IMR-90 (cell line): ENCODE measurements at regions not wholly inside any gene's neighbourhood (a gene's known extent, or its start where the extent isn't known, plus 50 kb on each side); places are given as distances from the start of the nearest gene placed in this dataset.

ENCODE experiments used
- ATAC-seq: fragments of 200-7000 bp; cut with Tn5 transposase; 2 replicates; pipeline ENCODE4 v1.9.1; 2020; ENCODE audit warnings: low read depth, mild to moderate bottlenecking, moderate library complexity
- BruUV-seq: library from RNA; stranded (reverse); fragments of 400-500 nt; replicated peaks from 2 replicates; lab custom pipeline; 2021; lab: Mats Ljungman, UMichigan
- CTCF ChIA-PET: fragments of 300-600 bp; formaldehyde crosslinking; extraction: SDS; loops from one replicate; lab custom pipeline; 2021; ENCODE audit warnings: antibody characterized with exemption; lab: Yijun Ruan, JAX
- POLR2A ChIA-PET: fragments of 300-600 bp; sonication (Branson Sonifier 250); formaldehyde crosslinking; loops from one replicate; lab custom pipeline; 2022; ENCODE audit warnings: antibody characterized with exemption; ENCODE audit not compliant: unreplicated experiment; lab: Charles Lee
- DNase-seq: peaks from one replicate; pipeline ENCODE4 v3.0.0; 2013
- H2AFZ ChIP-seq: replicated peaks from 2 replicates; pipeline ENCODE3; 2013; ENCODE audit warnings: low read length, mild to moderate bottlenecking; ENCODE audit not compliant: poor library complexity
- H2AK5ac ChIP-seq: 2 replicates; pipeline ENCODE4 v1.6.1; 2013; ENCODE audit warnings: low read depth, low read length, inconsistent platforms
- H2AK9ac ChIP-seq: replicated peaks from 2 replicates; pipeline ENCODE3; 2013; ENCODE audit warnings: mild to moderate bottlenecking, low read depth, low read length, moderate library complexity; ENCODE audit not compliant: poor library complexity
- H2BK120ac ChIP-seq: 2 replicates; pipeline ENCODE4 v1.6.1; 2013; ENCODE audit warnings: low read depth, low read length, inconsistent platforms
- H2BK15ac ChIP-seq: 3 replicates; pipeline ENCODE4 v1.6.1; 2013; ENCODE audit warnings: low read depth, low read length, inconsistent platforms
- H2BK20ac ChIP-seq: 2 replicates; pipeline ENCODE4 v1.6.1; 2013; ENCODE audit warnings: low read depth, mild to moderate bottlenecking, inconsistent platforms, low read length, moderate library complexity
- H2BK5ac ChIP-seq: 2 replicates; pipeline ENCODE4 v1.6.1; 2013; ENCODE audit warnings: mild to moderate bottlenecking, low read depth, low read length, inconsistent platforms; ENCODE audit not compliant: poor library complexity, severe bottlenecking
- H3K14ac ChIP-seq: replicated peaks from 2 replicates; pipeline ENCODE4 v1.6.1; 2013; ENCODE audit warnings: low read depth, low read length, inconsistent platforms
- H3K18ac ChIP-seq: 2 replicates; pipeline ENCODE4 v1.6.1; 2013; ENCODE audit warnings: low read depth, low read length, control low read depth
- H3K23ac ChIP-seq: 2 replicates; pipeline ENCODE4 v1.6.1; 2013; ENCODE audit warnings: low read depth, low read length, inconsistent platforms
- H3K27ac ChIP-seq: 2 replicates; pipeline ENCODE4 v1.5.1; 2013; ENCODE audit warnings: mild to moderate bottlenecking, control low read depth, low read length; ENCODE audit not compliant: insufficient read depth
- H3K27me3 ChIP-seq: 2 replicates; pipeline ENCODE4 v1.6.1; 2013; ENCODE audit warnings: low read length; ENCODE audit not compliant: control insufficient read depth, insufficient read depth
- H3K36me3 ChIP-seq: 2 replicates; pipeline ENCODE4 v1.6.1; 2013; ENCODE audit warnings: low read length, mixed read lengths; ENCODE audit not compliant: control insufficient read depth, insufficient read depth
- H3K4ac ChIP-seq: 2 replicates; pipeline ENCODE4 v1.6.1; 2013; ENCODE audit warnings: low read depth, low read length, inconsistent platforms
- H3K4me1 ChIP-seq: 2 replicates; pipeline ENCODE4 v1.6.1; 2013; ENCODE audit warnings: low read length, mixed read lengths; ENCODE audit not compliant: control insufficient read depth, insufficient read depth
- H3K4me2 ChIP-seq: 2 replicates; pipeline ENCODE4 v1.6.1; 2013; ENCODE audit warnings: low read depth, mild to moderate bottlenecking, control low read depth, low read length, moderate library complexity
- H3K4me3 ChIP-seq: 2 replicates; pipeline ENCODE4 v1.5.1; 2013; ENCODE audit warnings: low read depth, mild to moderate bottlenecking, control low read depth, low read length, moderate library complexity; ENCODE audit not compliant: insufficient read depth
- H3K56ac ChIP-seq: 2 replicates; pipeline ENCODE4 v1.6.1; 2013; ENCODE audit warnings: low read length, inconsistent platforms; ENCODE audit not compliant: insufficient read depth; ENCODE audit errors: extremely low read depth
- H3K79me1 ChIP-seq, 2 experiments: 2 replicates each; pipeline ENCODE4 v1.6.1; 2013; ENCODE audit warnings: low read length in 2 of 2, inconsistent platforms in 1 of 2, low read depth in 1 of 2
- H3K9ac ChIP-seq: 2 replicates; pipeline ENCODE4 v1.6.1; 2013; ENCODE audit warnings: low read depth, low read length, control low read depth
- H3K9me1 ChIP-seq: 2 replicates; pipeline ENCODE4 v1.6.1; 2013; ENCODE audit warnings: low read length, inconsistent platforms; ENCODE audit not compliant: insufficient read depth
- H3K9me3 ChIP-seq: 2 replicates; pipeline ENCODE4 v1.6.1; 2013; ENCODE audit warnings: low read length; ENCODE audit not compliant: control insufficient read depth, insufficient read depth
- H4K20me1 ChIP-seq: 2 replicates; pipeline ENCODE4 v1.6.1; 2013; ENCODE audit warnings: low read length, inconsistent platforms; ENCODE audit not compliant: insufficient read depth
- H4K5ac ChIP-seq: 2 replicates; pipeline ENCODE4 v1.6.1; 2013; ENCODE audit warnings: mild to moderate bottlenecking, low read depth, low read length, control low read depth
- H4K8ac ChIP-seq, 2 experiments: 2 replicates each; pipeline ENCODE4 v1.6.1; 2013; ENCODE audit warnings: low read depth in 2 of 2, low read length in 2 of 2, control low read depth in 1 of 2, inconsistent platforms in 1 of 2
- H4K91ac ChIP-seq: 2 replicates; pipeline ENCODE4 v1.6.1; 2013; ENCODE audit warnings: low read depth, low read length, inconsistent platforms; ENCODE audit not compliant: insufficient read depth
- BHLHE40 ChIP-seq: fragments of 150-350 bp; IDR thresholded peaks from 2 replicates; pipeline ENCODE4 v1.6.1; 2016; ENCODE audit warnings: mild to moderate bottlenecking, low read depth, low read length
- CEBPB ChIP-seq: IDR thresholded peaks from 2 replicates; pipeline ENCODE4 v1.6.1; 2012; ENCODE audit warnings: low read depth, low read length, improper control_type of control experiment
- CHD1 ChIP-seq: IDR thresholded peaks from 2 replicates; pipeline ENCODE4 v1.6.1; 2012; ENCODE audit warnings: low read depth, low read length, improper control_type of control experiment
- CTCF ChIP-seq: conservative IDR thresholded peaks from 2 replicates; pipeline ENCODE4 v1.5.1; 2012; ENCODE audit warnings: mild to moderate bottlenecking, low read depth, low read length, improper control_type of control experiment
- ELK1 ChIP-seq: fragments of 150-350 bp; IDR thresholded peaks from 2 replicates; pipeline ENCODE4 v1.6.1; 2016; ENCODE audit warnings: low read depth, mild to moderate bottlenecking, low read length, moderate library complexity, borderline replicate concordance
- FOS ChIP-seq: fragments of 150-350 bp; IDR thresholded peaks from 2 replicates; pipeline ENCODE4 v1.6.1; 2016; ENCODE audit warnings: low read depth, low read length
- MAFK ChIP-seq: IDR thresholded peaks from 2 replicates; pipeline ENCODE4 v1.6.1; 2012; ENCODE audit warnings: low read depth, low read length, improper control_type of control experiment
- MAZ ChIP-seq: IDR thresholded peaks from 2 replicates; pipeline ENCODE4 v1.6.1; 2012; ENCODE audit warnings: low read depth, mild to moderate bottlenecking, low read length, improper control_type of control experiment, moderate library complexity, borderline replicate concordance
- MXI1 ChIP-seq: IDR thresholded peaks from 2 replicates; pipeline ENCODE4 v1.6.1; 2012; ENCODE audit warnings: low read depth, mild to moderate bottlenecking, low read length, moderate library complexity, borderline replicate concordance
- NFE2L2 ChIP-seq: fragments of 150-350 bp; IDR thresholded peaks from 2 replicates; pipeline ENCODE4 v1.6.1; 2016; ENCODE audit warnings: low read depth, mild to moderate bottlenecking, low read length
- POLR2A ChIP-seq: IDR thresholded peaks from 2 replicates; pipeline ENCODE4 v1.6.1; 2012; ENCODE audit warnings: mild to moderate bottlenecking, low read depth, low read length
- RAD21 ChIP-seq: IDR thresholded peaks from 2 replicates; pipeline ENCODE4 v1.6.1; 2012; ENCODE audit warnings: low read length, improper control_type of control experiment
- RCOR1 ChIP-seq: IDR thresholded peaks from 2 replicates; pipeline ENCODE4 v1.6.1; 2012; ENCODE audit warnings: mild to moderate bottlenecking, low read length, improper control_type of control experiment; ENCODE audit not compliant: insufficient replicate concordance
- RFX5 ChIP-seq: IDR thresholded peaks from 2 replicates; pipeline ENCODE4 v1.8.0; 2012; ENCODE audit warnings: low read depth, mild to moderate bottlenecking, low read length, moderate library complexity
- SMC3 ChIP-seq: fragments of 150-350 bp; IDR thresholded peaks from 2 replicates; pipeline ENCODE4 v1.6.1; 2016; ENCODE audit warnings: low read depth, mild to moderate bottlenecking, antibody characterized with exemption, low read length, moderate library complexity
- USF2 ChIP-seq: fragments of 150-350 bp; IDR thresholded peaks from 2 replicates; pipeline ENCODE4 v1.6.1; 2017; ENCODE audit warnings: mild to moderate bottlenecking, antibody characterized with exemption, low read length, low read depth
- WGBS, 2 experiments: methylation state at CpG; one replicate each; pipeline versions ENCODE4 v1.1.5 to v1.1.7; 2013; ENCODE audit warnings: missing lambda C conversion rate in 2 of 2; ENCODE audit not compliant: insufficient read length in 1 of 2; ENCODE audit errors: extremely low coverage in 2 of 2; 5-methylcytosine and 5-hydroxymethylcytosine counted together
- dilution Hi-C: fragments of 300-500 bp; cut with HindIII; formaldehyde crosslinking; loops from one replicate; pipeline ENCODE4 v1.14.3; 2018; ENCODE audit warnings: low sequenced_read_pairs; ENCODE audit not compliant: unreplicated experiment
- in situ Hi-C: fragments of 300-500 bp; cut with MboI; formaldehyde crosslinking; loops from 3 replicates; pipeline ENCODE4 v1.14.3; 2019; ENCODE audit warnings: low sequenced_read_pairs, inconsistent platforms, mixed read lengths
- intact Hi-C: fragments of 100-400 bp; cut with micrococcal nuclease; formaldehyde crosslinking; loops from 2 replicates; pipeline ENCODE4 v1.10.0; 2022

- TF ChIP-seq NFE2L2 (no peak), SMC3 (no peak), USF2 (no peak), MAZ (no peak), RFX5 (no peak), MAFK (no peak), FOS (no peak), MXI1 (no peak), RAD21 (no peak), BHLHE40 (no peak), CEBPB (no peak), CHD1 (no peak), RCOR1 (no peak), CTCF (no peak), ELK1 (no peak), POLR2A (no peak)
- POLR2A ChIA-PET: no interaction called here
- H3K36me3 ChIP-seq: no peaks in the 10 kb centered on the region
- no peak overlapping the region for H3K4me3 ChIP-seq
- ATAC-seq: no peak
- in situ Hi-C loops: no loop called here
- H3K56ac ChIP-seq: no peak overlapping the region
- WGBS, 2 experiments: 55% methylated on average over 6 of the region's 8 CpGs; no CpG with 5 or more reads in 1 of the 2 experiments
- peaks cover 5% of the 10 kb centered on the region for H3K9me3 ChIP-seq
- H3K4ac ChIP-seq: no peak overlapping the region
- H3K27me3 ChIP-seq: no peaks in the 10 kb centered on the region
- H3K14ac ChIP-seq: no peak overlapping the region
- DNase-seq: no peak
- H3K27ac ChIP-seq: no peak overlapping the region
- no peaks in the 10 kb centered on the region for H3K4me1 ChIP-seq
- no peak overlapping the region for H3K18ac ChIP-seq
- no peak overlapping the region for H3K4me2 ChIP-seq
- H3K23ac ChIP-seq: no peak overlapping the region
- H2BK20ac ChIP-seq: no peak overlapping the region
- no peak overlapping the region for H4K8ac ChIP-seq
- no peak overlapping the region for H4K91ac ChIP-seq
- H2BK5ac ChIP-seq: no peak overlapping the region
- dilution Hi-C loops: no loop called here
- BruUV-seq: no TSS peak
- intact Hi-C loops: no loop called here
- CTCF ChIA-PET: no interaction called here
- H2AK9ac ChIP-seq: no peak overlapping the region
- no peaks in the 10 kb centered on the region for H3K79me1 ChIP-seq
- H3K9me1 ChIP-seq: no peaks in the 10 kb centered on the region
- H2BK120ac ChIP-seq: no peak overlapping the region
- H2BK15ac ChIP-seq: no peak overlapping the region
- H3K9ac ChIP-seq: no peak overlapping the region
- no peak overlapping the region for H2AFZ ChIP-seq
- no peaks in the 10 kb centered on the region for H4K20me1 ChIP-seq
- H4K5ac ChIP-seq: no peak overlapping the region
- H2AK5ac ChIP-seq: no peak overlapping the region
Observed at GRCh38 chr6:8361259-8361658, 74.1 kb downstream of the SLC35B3 start.
